Calu3 (cell line): ENCODE measurements at regions not wholly inside any gene's neighbourhood (a gene's known extent, or its start where the extent isn't known, plus 50 kb on each side); places are given as distances from the start of the nearest gene placed in this dataset.
"Not testable (repeated sequence)": the region's sequence is repeated elsewhere in the genome, so short reads cannot be mapped to it uniquely, and the experiment has no call there.

ENCODE experiments used
- BruUV-seq: library from RNA; stranded (reverse); fragments of 400-500 nt; replicated peaks from 2 replicates; lab custom pipeline; 2021; lab: Mats Ljungman, UMichigan
- CTCF ChIA-PET: fragments of 300-600 bp; sonication (Branson Sonifier 250); formaldehyde crosslinking; loops from one replicate; lab custom pipeline; 2022; ENCODE audit warnings: antibody characterized with exemption; lab: Charles Lee
- DNase-seq: peaks from one replicate; pipeline ENCODE4 v3.0.0; 2022
- H3K27ac Mint-ChIP-seq: one replicate; pipeline ENCODE4 v1.8.0; 2022; ENCODE audit warnings: mixed read lengths; ENCODE audit not compliant: unreplicated experiment
- H3K27me3 Mint-ChIP-seq: one replicate; pipeline ENCODE4 v1.8.0; 2022; ENCODE audit warnings: mixed read lengths; ENCODE audit not compliant: unreplicated experiment
- H3K36me3 Mint-ChIP-seq: one replicate; pipeline ENCODE4 v1.8.0; 2022; ENCODE audit warnings: mild to moderate bottlenecking, moderate library complexity, mixed read lengths; ENCODE audit not compliant: insufficient read depth, unreplicated experiment
- H3K4me1 Mint-ChIP-seq: one replicate; pipeline ENCODE4 v1.8.0; 2022; ENCODE audit warnings: mild to moderate bottlenecking, low read depth, mixed read lengths; ENCODE audit not compliant: unreplicated experiment
- H3K4me3 Mint-ChIP-seq: one replicate; pipeline ENCODE4 v1.8.0; 2022; ENCODE audit warnings: mild to moderate bottlenecking, low read depth, moderate library complexity, mixed read lengths; ENCODE audit not compliant: unreplicated experiment
- H3K9me3 Mint-ChIP-seq: one replicate; pipeline ENCODE4 v1.8.0; 2022; ENCODE audit warnings: low read depth, mixed read lengths; ENCODE audit not compliant: unreplicated experiment
- CTCF ChIP-seq: fragments of 200-600 bp; IDR thresholded peaks from one replicate; pipeline ENCODE4 v1.8.0; 2022; ENCODE audit warnings: antibody characterized with exemption; ENCODE audit not compliant: unreplicated experiment
- intact Hi-C: fragments of 100-400 bp; cut with micrococcal nuclease; formaldehyde crosslinking; loops from one replicate; pipeline ENCODE4 v1.10.0; 2022; ENCODE audit not compliant: unreplicated experiment

- peaks cover 67% of the 10 kb centered on the region for H3K27me3 Mint-ChIP-seq
- no peak for DNase-seq
- no TSS peak for BruUV-seq
These were observed 103.0 kb upstream of the PLXNA2 start for GRCh38 chr1:208347191-208347590.

GRCh38 chr1:208349694-208350330 lies 105.6 kb upstream of the PLXNA2 start:
- intact Hi-C loops = no loop called here
- no TSS peak for BruUV-seq
- CTCF ChIA-PET = no interaction called here
- Mint-ChIP-seq H3K9me3 (peaks cover 2% of the 10 kb centered on the region), H3K27me3 (peaks cover 44% of the 10 kb centered on the region), H3K4me3 (no peak overlapping the region), H3K4me1 (no peaks in the 10 kb centered on the region), H3K36me3 (no peaks in the 10 kb centered on the region), H3K27ac (no peak overlapping the region)
- TF ChIP-seq CTCF = no peak
- no peak for DNase-seq

More at GRCh38 chr1:208347191-208347590, 103.0 kb upstream of the PLXNA2 start:
- H3K27ac Mint-ChIP-seq = no peak overlapping the region
- no peaks in the 10 kb centered on the region for H3K36me3 Mint-ChIP-seq
- H3K4me3 Mint-ChIP-seq = no peak overlapping the region
- no peak for TF ChIP-seq CTCF
- peaks cover 2% of the 10 kb centered on the region for H3K9me3 Mint-ChIP-seq
- intact Hi-C loops = no loop called here
- CTCF ChIA-PET = no interaction called here
- H3K4me1 Mint-ChIP-seq = no peaks in the 10 kb centered on the region

- Mint-ChIP-seq H3K4me3 (no peak overlapping the region), H3K27ac (no peak overlapping the region), H3K36me3 (no peaks in the 10 kb centered on the region), H3K9me3 (peaks cover 2% of the 10 kb centered on the region), H3K27me3 (peaks cover 35% of the 10 kb centered on the region), H3K4me1 (no peaks in the 10 kb centered on the region)
- intact Hi-C loops = no loop called here
- no peak for DNase-seq
- no peak for TF ChIP-seq CTCF
- CTCF ChIA-PET = interaction anchor here (0.6 to 0.7 kb wide), 2 partner anchors 8 to 353 kb away, joined by 4 to 7 read pairs; no protein-coding TSS in a partner anchor
- BruUV-seq = no TSS peak
These were observed 106.6 kb upstream of the PLXNA2 start for GRCh38 chr1:208350815-208351214.

GRCh38 chr1:208351838-208352237 lies 107.7 kb upstream of the PLXNA2 start:
- Mint-ChIP-seq H3K27ac (no peak overlapping the region), H3K9me3 (peaks cover 2% of the 10 kb centered on the region), H3K36me3 (no peaks in the 10 kb centered on the region), H3K4me3 (no peak overlapping the region), H3K4me1 (no peaks in the 10 kb centered on the region), H3K27me3 (peaks cover 24% of the 10 kb centered on the region)
- BruUV-seq = no TSS peak
- no peak for DNase-seq
- TF ChIP-seq CTCF = no peak
- intact Hi-C loops = no loop called here
- CTCF ChIA-PET = interaction anchor here (0.6 kb wide), 1 partner anchor 459 kb away, joined by 3 read pairs; no protein-coding TSS in a partner anchor

GRCh38 chr1:208353797-208354196 lies 109.6 kb upstream of the PLXNA2 start:
- H3K36me3 Mint-ChIP-seq, DNase-seq, H3K4me3 Mint-ChIP-seq, H3K4me1 Mint-ChIP-seq, H3K9me3 Mint-ChIP-seq, intact Hi-C loops, BruUV-seq, H3K27me3 Mint-ChIP-seq, H3K27ac Mint-ChIP-seq, CTCF ChIA-PET: not testable (repeated sequence)
